ENCODE measurements at regions not wholly inside any gene's neighbourhood (a gene's known extent, or its start where the extent isn't known, plus 50 kb on each side); places are given as distances from the start of the nearest gene placed in this dataset.

GRCh38 chr2:60634438-60634837, 81.0 kb upstream of the BCL11A start:
- in situ Hi-C loops (cut with MboI) (no loop called here), intact Hi-C loops (cut with micrococcal nuclease; ENCODE audit: unreplicated experiment) (no loop called here)
- SMC1A ChIA-PET (ENCODE audit: uncharacterized antibody, unreplicated experiment), result no interaction called here
- Histone ChIP-seq H3K4me1 (ENCODE audit: control insufficient read depth, insufficient read depth, low read length) (no peaks in the 10 kb centered on the region), H3K4me2 (ENCODE audit: control insufficient read depth, insufficient read depth) (no peak overlapping the region), H3K79me2 (ENCODE audit: control insufficient read depth, insufficient read depth, low read length) (no peaks in the 10 kb centered on the region), H3K36me3 (ENCODE audit: control insufficient read depth in 2 of 2, insufficient read depth in 2 of 2, low read length in 1 of 2) (no peaks in the 10 kb centered on the region), H4K20me1 (ENCODE audit: control insufficient read depth, insufficient read depth) (no peaks in the 10 kb centered on the region), H3K27ac (ENCODE audit: control insufficient read depth, insufficient read depth) (no peak overlapping the region), H3K4me3 (no peak overlapping the region), H3K27me3 (replicated peaks in 1 of 2; ENCODE audit: control insufficient read depth in 2 of 2, insufficient read depth in 2 of 2, low read length in 1 of 2) (peaks cover 0 to 2% of the 10 kb centered on the region in 2 experiments), H3K9me3 (replicated peaks; ENCODE audit: control insufficient read depth, insufficient read depth, low read length) (no peaks in the 10 kb centered on the region), H3K9ac (ENCODE audit: control insufficient read depth, insufficient read depth, low read length) (no peak overlapping the region), H2AFZ (ENCODE audit: control insufficient read depth, low read depth, low read length) (no peak overlapping the region)
- CTCF ChIA-PET, result interaction anchor here (0.7 to 1.2 kb wide), 2 partner anchors 8 to 40 kb away, joined by 3 to 5 read pairs; no protein-coding TSS in a partner anchor
- WGBS (ENCODE audit: insufficient coverage, insufficient replicate concordance, low lambda C conversion rate, missing lambda C conversion rate), result 6% methylated on average over 1 of the region's 1 CpG
- ATAC-seq, result no peak
- RAD21 ChIA-PET (ENCODE audit: unreplicated experiment), result no interaction called here
- no peak for FAIRE-seq
- no TSS peak for BruUV-seq (replicated peaks)
- no peak for DNase-seq (ENCODE audit: low read depth, low spot score)
- POLR2A ChIA-PET, result no interaction called here
- TF ChIP-seq GATAD2B (conservative IDR thresholded peaks at IDR 0.05; ENCODE audit: low read depth), result no peak
- TF ChIP-seq, protein P1, sequence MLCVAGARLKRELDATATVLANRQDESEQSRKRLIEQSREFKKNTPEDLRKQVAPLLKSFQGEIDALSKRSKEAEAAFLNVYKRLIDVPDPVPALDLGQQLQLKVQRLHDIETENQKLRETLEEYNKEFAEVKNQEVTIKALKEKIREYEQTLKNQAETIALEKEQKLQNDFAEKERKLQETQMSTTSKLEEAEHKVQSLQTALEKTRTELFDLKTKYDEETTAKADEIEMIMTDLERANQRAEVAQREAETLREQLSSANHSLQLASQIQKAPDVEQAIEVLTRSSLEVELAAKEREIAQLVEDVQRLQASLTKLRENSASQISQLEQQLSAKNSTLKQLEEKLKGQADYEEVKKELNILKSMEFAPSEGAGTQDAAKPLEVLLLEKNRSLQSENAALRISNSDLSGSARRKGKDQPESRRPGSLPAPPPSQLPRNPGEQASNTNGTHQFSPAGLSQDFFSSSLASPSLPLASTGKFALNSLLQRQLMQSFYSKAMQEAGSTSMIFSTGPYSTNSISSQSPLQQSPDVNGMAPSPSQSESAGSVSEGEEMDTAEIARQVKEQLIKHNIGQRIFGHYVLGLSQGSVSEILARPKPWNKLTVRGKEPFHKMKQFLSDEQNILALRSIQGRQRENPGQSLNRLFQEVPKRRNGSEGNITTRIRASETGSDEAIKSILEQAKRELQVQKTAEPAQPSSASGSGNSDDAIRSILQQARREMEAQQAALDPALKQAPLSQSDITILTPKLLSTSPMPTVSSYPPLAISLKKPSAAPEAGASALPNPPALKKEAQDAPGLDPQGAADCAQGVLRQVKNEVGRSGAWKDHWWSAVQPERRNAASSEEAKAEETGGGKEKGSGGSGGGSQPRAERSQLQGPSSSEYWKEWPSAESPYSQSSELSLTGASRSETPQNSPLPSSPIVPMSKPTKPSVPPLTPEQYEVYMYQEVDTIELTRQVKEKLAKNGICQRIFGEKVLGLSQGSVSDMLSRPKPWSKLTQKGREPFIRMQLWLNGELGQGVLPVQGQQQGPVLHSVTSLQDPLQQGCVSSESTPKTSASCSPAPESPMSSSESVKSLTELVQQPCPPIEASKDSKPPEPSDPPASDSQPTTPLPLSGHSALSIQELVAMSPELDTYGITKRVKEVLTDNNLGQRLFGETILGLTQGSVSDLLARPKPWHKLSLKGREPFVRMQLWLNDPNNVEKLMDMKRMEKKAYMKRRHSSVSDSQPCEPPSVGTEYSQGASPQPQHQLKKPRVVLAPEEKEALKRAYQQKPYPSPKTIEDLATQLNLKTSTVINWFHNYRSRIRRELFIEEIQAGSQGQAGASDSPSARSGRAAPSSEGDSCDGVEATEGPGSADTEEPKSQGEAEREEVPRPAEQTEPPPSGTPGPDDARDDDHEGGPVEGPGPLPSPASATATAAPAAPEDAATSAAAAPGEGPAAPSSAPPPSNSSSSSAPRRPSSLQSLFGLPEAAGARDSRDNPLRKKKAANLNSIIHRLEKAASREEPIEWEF (IDR thresholded peaks at IDR 0.05; ENCODE audit: insufficient replicate concordance, low read depth, low read length), result no peak
- TF ChIP-seq ZNF24 (IDR thresholded peaks at IDR 0.05), result no peak
- no peak for TF ChIP-seq HCFC1 (IDR thresholded peaks at IDR 0.05; ENCODE audit: low read length)

All from GM12878 (cell line).